KMS-11 (cell line): ENCODE measurements at regions not wholly inside any gene's neighbourhood (a gene's known extent, or its start where the extent isn't known, plus 50 kb on each side); places are given as distances from the start of the nearest gene placed in this dataset.

Experiments used
- H2AFZ ChIP-seq: fragments of 200-600 bp; sonication (generic); 2 replicates; pipeline ENCODE4 v1.6.1; 2016; ENCODE audit warnings: antibody characterized with exemption, mixed run types, low read depth
- H3K27ac ChIP-seq: fragments of 200-600 bp; sonication (generic); 2 replicates; pipeline ENCODE4 v1.6.1; 2016; ENCODE audit warnings: mild to moderate bottlenecking, mixed run types
- H3K27me3 ChIP-seq: fragments of 200-600 bp; sonication (generic); 2 replicates; pipeline ENCODE4 v1.6.1; 2017; ENCODE audit warnings: mild to moderate bottlenecking, low read depth, mixed run types, moderate library complexity; ENCODE audit not compliant: insufficient read depth
- H3K36me3 ChIP-seq: fragments of 200-600 bp; sonication (generic); 2 replicates; pipeline ENCODE4 v1.6.1; 2017; ENCODE audit warnings: mild to moderate bottlenecking, mixed run types; ENCODE audit not compliant: insufficient read depth
- H3K4me1 ChIP-seq: fragments of 200-600 bp; sonication (generic); 2 replicates; pipeline ENCODE4 v1.6.1; 2016; ENCODE audit warnings: mild to moderate bottlenecking, low read depth, mixed run types; ENCODE audit not compliant: poor library complexity, severe bottlenecking
- H3K4me2 ChIP-seq: fragments of 200-600 bp; sonication (generic); 2 replicates; pipeline ENCODE4 v1.7.0; 2016; ENCODE audit warnings: mild to moderate bottlenecking, mixed run types
- H3K4me3 ChIP-seq: fragments of 200-600 bp; sonication (generic); IDR thresholded peaks from 2 replicates; pipeline ENCODE4 v1.6.1; 2017; ENCODE audit warnings: low read depth, low read length, mixed read lengths; ENCODE audit not compliant: insufficient read depth
- H3K79me2 ChIP-seq: fragments of 200-600 bp; sonication (generic); 2 replicates; pipeline ENCODE4 v1.6.1; 2016; ENCODE audit warnings: low read depth, mixed run types; ENCODE audit not compliant: insufficient read depth
- H3K9ac ChIP-seq: fragments of 200-600 bp; sonication (generic); 2 replicates; pipeline ENCODE4 v1.6.1; 2016; ENCODE audit warnings: mild to moderate bottlenecking, mixed run types
- H4K20me1 ChIP-seq: fragments of 200-600 bp; sonication (generic); 2 replicates; pipeline ENCODE4 v1.6.1; 2016; ENCODE audit warnings: mild to moderate bottlenecking, mixed run types; ENCODE audit not compliant: insufficient read depth
- TF ChIP-seq, protein P1 (sequence below): fragments of 200-600 bp; sonication (generic); conservative IDR thresholded peaks from 2 replicates; pipeline ENCODE4 v1.6.1; 2017; ENCODE audit warnings: low read depth, mild to moderate bottlenecking, antibody characterized with exemption, low read length, moderate library complexity, mixed read lengths

DNA sequence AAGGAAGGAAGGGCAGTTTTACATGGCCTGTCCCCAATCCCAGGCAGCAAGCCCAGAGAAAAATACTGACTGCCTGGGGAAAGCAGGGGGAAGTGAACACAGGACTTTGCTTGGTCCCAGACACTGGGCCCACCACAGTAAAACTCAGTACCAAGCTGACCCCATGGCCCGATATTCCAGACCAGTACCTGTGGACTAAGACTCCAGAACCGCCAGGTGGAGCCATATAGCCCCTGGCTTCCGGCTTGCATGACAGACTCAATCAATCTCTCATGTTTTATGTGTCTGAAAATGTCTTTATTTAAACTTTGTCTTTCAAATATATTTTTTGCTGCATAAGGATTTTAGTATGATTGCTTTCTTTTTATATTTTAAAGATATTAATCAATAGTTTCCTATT is 767.9 kb upstream of the SLITRK6 start:
- TF ChIP-seq, protein P1, sequence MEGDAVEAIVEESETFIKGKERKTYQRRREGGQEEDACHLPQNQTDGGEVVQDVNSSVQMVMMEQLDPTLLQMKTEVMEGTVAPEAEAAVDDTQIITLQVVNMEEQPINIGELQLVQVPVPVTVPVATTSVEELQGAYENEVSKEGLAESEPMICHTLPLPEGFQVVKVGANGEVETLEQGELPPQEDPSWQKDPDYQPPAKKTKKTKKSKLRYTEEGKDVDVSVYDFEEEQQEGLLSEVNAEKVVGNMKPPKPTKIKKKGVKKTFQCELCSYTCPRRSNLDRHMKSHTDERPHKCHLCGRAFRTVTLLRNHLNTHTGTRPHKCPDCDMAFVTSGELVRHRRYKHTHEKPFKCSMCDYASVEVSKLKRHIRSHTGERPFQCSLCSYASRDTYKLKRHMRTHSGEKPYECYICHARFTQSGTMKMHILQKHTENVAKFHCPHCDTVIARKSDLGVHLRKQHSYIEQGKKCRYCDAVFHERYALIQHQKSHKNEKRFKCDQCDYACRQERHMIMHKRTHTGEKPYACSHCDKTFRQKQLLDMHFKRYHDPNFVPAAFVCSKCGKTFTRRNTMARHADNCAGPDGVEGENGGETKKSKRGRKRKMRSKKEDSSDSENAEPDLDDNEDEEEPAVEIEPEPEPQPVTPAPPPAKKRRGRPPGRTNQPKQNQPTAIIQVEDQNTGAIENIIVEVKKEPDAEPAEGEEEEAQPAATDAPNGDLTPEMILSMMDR = no peak
- peaks cover 10% of the 10 kb centered on the region for H3K4me1 ChIP-seq
- H2AFZ ChIP-seq = no peak overlapping the region
- no peak overlapping the region for H3K9ac ChIP-seq
- no peaks in the 10 kb centered on the region for H3K36me3 ChIP-seq
- no peak overlapping the region for H3K27ac ChIP-seq
- no peak overlapping the region for H3K4me2 ChIP-seq
- H3K79me2 ChIP-seq = no peaks in the 10 kb centered on the region
- H4K20me1 ChIP-seq = no peaks in the 10 kb centered on the region
- H3K27me3 ChIP-seq = no peaks in the 10 kb centered on the region
- H3K4me3 ChIP-seq = no peak overlapping the region

DNA sequence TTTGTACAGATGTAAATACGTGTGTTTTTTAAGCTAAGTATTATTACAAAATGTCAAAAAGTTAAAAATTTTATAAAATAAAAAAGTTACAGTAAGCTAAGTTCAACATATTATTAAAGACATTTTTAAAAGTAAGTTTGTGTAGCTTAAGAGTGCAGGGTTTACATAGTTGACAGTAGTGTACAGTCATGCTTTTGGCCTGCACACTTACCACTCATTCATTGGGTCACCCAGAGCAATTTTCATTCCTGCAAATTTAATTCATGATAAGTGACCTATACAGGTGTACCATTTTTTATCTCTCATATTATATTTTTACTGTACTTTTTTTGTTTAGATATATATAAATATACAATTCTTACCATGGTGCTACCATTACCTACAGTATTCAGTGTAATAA is 769.9 kb upstream of the SLITRK6 start:
- Histone ChIP-seq H3K9ac (no peak overlapping the region), H3K27me3 (no peaks in the 10 kb centered on the region), H3K79me2 (no peaks in the 10 kb centered on the region), H3K4me1 (peaks cover 10% of the 10 kb centered on the region), H3K4me3 (no peak overlapping the region), H4K20me1 (no peaks in the 10 kb centered on the region), H3K4me2 (no peak overlapping the region), H3K36me3 (no peaks in the 10 kb centered on the region), H3K27ac (no peak overlapping the region), H2AFZ (no peak overlapping the region)
- TF ChIP-seq, protein P1 = no peak

DNA sequence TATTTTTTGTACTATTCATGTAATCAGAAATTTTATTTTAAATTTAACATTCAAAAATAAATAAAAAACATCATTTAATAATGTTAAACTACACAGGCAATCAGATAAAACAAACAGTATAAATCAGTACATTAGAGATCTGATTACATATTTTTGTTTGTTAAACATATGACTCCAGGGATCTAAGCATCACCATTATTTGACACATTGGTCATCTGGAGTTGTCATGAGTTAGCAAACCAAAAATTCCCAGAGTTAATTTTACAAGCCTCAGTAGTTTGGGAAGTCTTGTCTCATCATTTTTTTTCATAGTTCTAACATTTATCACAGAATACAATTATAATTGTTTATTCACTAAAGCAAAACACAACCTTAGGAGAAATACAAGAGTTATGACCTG is 770.8 kb upstream of the SLITRK6 start:
- Histone ChIP-seq H3K4me1 (peaks cover 10% of the 10 kb centered on the region), H3K4me2 (no peak overlapping the region), H2AFZ (no peak overlapping the region), H3K79me2 (no peaks in the 10 kb centered on the region), H4K20me1 (no peaks in the 10 kb centered on the region), H3K9ac (no peak overlapping the region), H3K27me3 (no peaks in the 10 kb centered on the region), H3K27ac (no peak overlapping the region), H3K4me3 (no peak overlapping the region), H3K36me3 (no peaks in the 10 kb centered on the region)
- TF ChIP-seq, protein P1 = no peak

DNA sequence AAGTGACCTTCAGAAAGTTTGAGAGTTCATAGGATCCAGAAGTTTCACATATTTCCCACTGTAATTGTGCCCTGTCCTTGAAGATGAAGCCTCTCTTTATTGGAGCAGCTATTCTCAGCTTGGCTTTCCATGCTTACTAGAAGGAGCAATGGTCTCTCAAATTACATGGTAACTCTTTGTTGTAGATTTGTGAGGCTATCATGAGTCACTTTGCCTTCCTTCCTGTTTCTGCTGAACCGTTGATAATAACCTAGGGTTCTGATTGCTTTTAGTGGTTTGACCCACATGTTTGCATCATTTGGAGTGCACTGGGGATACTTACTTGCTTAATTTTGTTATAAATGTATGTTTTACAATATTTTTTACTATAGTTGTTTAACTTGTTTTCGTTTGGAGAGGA is 772.9 kb upstream of the SLITRK6 start:
- Histone ChIP-seq H3K27ac (no peak overlapping the region), H3K79me2 (no peaks in the 10 kb centered on the region), H3K27me3 (no peaks in the 10 kb centered on the region), H2AFZ (no peak overlapping the region), H3K4me2 (no peak overlapping the region), H3K9ac (no peak overlapping the region), H3K4me1 (peaks cover 10% of the 10 kb centered on the region), H3K4me3 (no peak overlapping the region), H3K36me3 (no peaks in the 10 kb centered on the region), H4K20me1 (no peaks in the 10 kb centered on the region)
- TF ChIP-seq, protein P1 = no peak
